ENCODE measurements at regions not wholly inside any gene's neighbourhood (a gene's known extent, or its start where the extent isn't known, plus 50 kb on each side); places are given as distances from the start of the nearest gene placed in this dataset.

DNA sequence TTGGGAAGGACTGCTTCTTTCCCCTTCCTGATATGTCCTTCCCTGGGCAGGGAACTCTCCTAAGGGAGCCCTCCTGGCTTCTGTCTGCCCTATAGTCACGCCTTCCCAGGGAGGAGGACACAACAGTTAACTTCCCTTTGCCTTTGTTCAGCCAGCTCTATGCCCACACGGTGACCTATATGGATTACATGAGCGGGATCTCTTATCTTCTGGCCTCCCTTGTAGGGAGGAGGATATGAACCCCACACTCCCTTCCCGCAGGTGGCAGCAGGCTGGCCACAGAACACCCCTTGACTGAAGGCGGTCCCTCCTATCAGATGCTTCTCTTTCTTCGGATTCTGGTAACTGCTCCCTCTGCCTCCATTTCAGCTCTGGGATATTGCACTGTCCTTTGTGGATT, 135.6 kb upstream of the MAX start:
- intact Hi-C loops (cut with DNase I), result no loop called here
- DNase-seq, result peak in 1 of 42 donors; percentile 54

GRCh38 chr14:65238456-65238855, 136.1 kb upstream of the MAX start:
- no peak for DNase-seq
- intact Hi-C loops (cut with DNase I), result no loop called here

- intact Hi-C loops (cut with DNase I), result no loop called here
- peak in 8 of 42 donors; percentile 7 to 62 (median 36) for DNase-seq
Observed at GRCh38 chr14:65239143-65239937, 137.0 kb upstream of the MAX start.

- intact Hi-C loops (cut with DNase I), result no loop called here
Observed at GRCh38 chr14:65239938-65240296, 137.6 kb upstream of the MAX start.

GRCh38 chr14:65241125-65241752, 138.9 kb upstream of the MAX start:
- no peak for DNase-seq
- intact Hi-C loops (cut with DNase I), result no loop called here

More at GRCh38 chr14:65239938-65240296, 137.6 kb upstream of the MAX start:
- peak; percentile 37 to 88 (median 74) for DNase-seq

DNA sequence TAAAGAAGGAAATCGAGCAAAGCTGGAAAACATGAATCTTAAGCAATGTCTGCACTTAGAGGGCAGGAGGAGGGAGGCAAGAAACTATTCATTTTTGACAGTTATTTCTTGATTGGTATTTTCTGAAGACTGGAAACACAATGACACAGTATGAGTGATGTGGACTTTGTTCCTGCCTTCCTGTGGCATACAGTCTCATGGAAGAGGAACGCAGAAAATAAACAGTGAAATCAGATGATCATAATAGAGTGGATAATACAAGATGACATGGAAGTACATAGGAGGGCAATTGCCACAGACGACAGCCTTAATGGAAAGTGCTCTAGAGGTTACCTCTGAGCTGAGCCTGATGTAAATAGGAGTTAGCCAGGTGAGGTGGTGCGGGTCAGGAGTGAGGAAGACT, 140.4 kb upstream of the MAX start:
- intact Hi-C loops (cut with DNase I), result no loop called here
- no peak for DNase-seq

DNA sequence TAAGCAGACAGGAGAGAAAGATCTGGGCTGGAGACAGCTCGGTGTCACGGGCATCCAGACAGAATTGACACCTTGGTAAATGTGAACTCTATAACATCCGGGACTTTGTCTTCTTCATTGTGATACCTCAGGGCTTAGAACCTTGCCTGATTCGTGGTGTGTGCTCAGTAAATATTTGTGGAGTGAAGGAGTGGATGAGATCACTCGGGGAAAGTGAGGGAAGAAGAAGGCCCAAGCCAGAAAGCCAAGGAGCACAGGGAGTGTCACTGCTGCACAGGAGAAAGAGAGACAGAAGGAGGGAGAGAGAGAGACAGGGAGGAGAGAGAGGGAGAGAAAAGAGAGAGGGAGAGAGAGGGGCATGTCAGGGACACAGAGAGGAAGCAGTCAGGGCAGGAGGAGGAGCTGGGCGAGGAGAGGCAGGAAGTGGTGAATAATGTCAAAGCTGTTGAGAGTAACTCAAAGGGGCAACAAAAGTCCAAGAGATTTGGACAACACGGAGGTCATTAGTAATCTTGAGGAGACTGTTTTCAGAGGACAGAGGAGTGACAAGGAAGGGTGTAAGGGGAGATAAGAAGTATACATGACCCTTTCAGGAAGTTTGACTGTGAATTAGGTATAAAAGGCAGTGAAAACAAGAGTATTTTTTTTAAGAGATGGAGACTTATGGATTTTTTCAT, 141.6 kb upstream of the MAX start:
- no peak for DNase-seq
- intact Hi-C loops (cut with DNase I), result no loop called here

DNA sequence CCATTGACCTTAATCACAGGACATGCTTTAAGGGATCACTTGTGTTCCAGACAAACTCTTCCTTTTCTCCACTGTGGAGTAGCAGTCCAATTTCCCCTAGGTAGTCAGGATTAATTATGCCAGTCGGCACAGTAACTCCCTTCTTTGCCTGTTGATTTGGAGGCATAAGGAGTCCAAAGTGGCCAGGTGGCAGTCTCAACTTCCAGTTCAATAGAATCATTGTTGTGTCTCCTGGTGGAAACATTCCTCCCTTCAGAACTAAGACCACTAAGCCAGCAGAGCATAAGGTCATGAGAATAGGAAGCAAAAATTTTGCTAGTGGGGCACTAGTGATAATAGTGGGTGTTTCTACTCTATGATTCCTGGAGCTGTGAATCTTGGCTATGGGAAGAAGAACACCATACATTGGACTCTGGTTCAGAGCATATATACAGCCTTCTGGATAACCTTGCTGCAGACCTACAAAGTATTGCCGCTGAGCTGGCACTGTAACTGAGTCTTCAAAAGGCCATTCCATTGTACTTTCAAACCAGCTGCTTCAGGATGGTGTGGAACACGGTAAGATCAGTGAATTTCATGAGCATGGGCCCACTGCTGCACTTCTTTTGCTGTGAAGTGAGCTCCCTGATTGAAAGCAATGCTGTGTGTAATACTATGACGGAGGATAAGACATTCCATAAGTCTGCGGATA, 147.3 kb upstream of the MAX start:
- intact Hi-C loops (cut with DNase I), result no loop called here
- DNase-seq, result no peak

- intact Hi-C loops (cut with DNase I), result no loop called here
- no peak for DNase-seq
Observed at GRCh38 chr14:65250162-65250495, 147.8 kb upstream of the MAX start.

- no peak for DNase-seq
- intact Hi-C loops (cut with DNase I), result no loop called here
Observed at GRCh38 chr14:65251213-65251612, 148.9 kb upstream of the MAX start.

- no peak for DNase-seq
- intact Hi-C loops (cut with DNase I), result no loop called here
Observed at GRCh38 chr14:65252482-65253255, 150.4 kb upstream of the MAX start.

GRCh38 chr14:65255029-65255545, 152.8 kb upstream of the MAX start:
- DNase-seq, result no peak
- intact Hi-C loops (cut with DNase I), result no loop called here

DNA sequence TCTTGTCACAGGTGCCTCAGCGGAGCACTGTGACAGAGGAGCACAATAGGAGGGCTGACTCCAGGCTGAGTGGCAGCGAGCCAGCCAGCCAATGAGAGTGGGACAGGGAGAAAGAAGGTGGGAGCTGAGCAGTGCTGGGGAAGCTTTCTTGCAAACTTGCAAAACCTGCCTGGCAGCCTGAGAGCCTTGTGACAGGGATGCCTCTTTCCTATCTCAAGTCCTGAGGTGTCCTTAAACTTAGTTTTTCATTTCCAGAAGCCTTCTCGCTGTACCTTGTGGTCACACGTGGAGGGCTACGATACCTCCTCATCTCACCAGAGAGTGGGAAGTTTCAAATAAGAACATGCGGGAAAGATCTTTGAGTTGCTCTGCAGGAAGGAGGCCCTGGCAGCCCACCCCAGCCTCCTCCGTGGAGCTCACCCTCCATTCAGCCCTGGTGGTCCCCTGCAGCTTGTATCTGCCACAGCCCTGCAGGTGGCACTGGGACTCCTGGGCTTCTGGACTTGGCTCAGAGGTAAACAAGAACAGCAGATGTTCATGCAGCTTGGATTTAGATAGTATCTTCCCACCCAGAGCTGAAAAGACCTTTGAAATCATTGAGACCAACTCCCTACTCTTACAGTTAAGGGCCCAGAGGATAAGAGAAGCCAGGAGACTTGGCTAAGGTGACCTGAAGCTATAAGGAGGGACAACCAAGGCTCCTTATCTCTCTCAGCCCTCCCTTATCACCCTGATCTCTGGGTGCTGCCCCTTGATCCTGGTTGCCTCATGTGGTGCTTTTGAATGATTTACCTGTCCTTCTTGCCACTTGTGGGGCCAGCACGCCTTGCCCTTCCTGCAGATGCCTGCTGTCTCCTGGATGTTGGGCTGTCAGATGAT, 153.5 kb upstream of the MAX start:
- intact Hi-C loops (cut with DNase I), result no loop called here
- peak in 31 of 42 donors; percentile 22 to 81 (median 47) for DNase-seq

DNA sequence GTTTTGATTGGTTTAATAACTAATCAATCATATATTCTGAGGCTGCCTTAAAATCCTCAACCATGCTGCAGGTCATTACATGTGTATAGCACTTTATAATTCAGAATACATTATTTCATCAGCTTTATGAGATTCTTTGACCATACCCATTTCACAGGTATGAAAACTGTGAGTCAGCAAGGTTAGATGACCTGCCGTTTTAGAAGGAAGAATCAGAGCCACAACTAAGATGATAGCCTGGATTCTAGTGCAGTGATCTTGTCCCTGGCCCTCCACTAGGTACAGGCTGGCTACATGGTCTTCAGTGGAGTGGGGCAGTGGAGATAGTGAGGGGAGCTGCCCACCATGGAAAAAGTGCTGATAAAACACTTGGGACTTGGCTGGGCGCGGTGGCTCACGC, 154.4 kb upstream of the MAX start:
- intact Hi-C loops (cut with DNase I), result no loop called here

DNA sequence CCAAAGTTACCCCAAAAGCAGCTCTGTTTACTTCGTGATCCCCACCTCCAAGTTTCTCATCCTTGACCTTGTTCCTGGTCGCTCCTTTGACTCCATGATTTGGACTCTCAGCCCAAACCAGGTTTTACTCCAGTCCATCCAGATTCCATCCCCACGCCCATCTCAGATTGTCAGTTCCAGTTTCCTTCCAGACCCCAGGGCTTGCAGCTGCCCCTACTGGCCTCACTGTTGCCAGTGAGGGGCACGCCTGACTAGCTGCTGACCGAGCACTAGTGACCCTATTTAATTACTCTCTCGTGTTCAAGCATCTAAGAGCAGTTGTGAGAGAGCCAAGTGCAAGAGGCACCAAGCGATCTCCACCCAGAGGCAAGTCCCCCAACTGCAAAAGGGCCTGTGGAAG, 155.1 kb upstream of the FUT8 start:
- DNase-seq, result no peak
- intact Hi-C loops (cut with DNase I), result no loop called here

More for the DNA sequence above, 154.4 kb upstream of the MAX start:
- DNase-seq, result no peak

- DNase-seq, result no peak
- intact Hi-C loops (cut with DNase I), result no loop called here
Observed at GRCh38 chr14:65258391-65258790, 154.1 kb upstream of the FUT8 start.

GRCh38 chr14:65259000-65259399, 153.5 kb upstream of the FUT8 start:
- intact Hi-C loops (cut with DNase I), result no loop called here
- DNase-seq, result no peak

DNA sequence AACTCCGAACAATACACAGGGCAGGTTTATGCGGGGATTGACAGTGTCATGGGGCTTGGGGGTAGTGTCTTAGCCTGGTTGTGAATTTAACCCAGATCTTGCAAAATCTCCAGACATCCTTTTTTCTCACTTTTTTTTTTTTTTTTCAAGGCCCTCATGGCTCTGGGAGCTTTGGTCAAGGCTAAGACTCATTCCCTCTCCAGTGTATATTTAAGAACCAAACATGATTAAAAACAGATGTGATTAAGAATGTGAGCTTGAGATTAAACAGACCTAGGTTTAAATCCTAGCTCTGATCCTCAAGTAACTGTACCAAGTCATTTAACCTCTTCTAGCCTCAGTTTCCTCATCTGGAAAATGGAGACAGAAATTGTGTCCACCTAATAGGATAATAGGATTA, 151.7 kb upstream of the FUT8 start:
- DNase-seq, result no peak
- intact Hi-C loops (cut with DNase I), result no loop called here

All from head of caudate nucleus (tissue), 42 donors.